22Rv1 (cell line): ENCODE measurements at regions not wholly inside any gene's neighbourhood (a gene's known extent, or its start where the extent isn't known, plus 50 kb on each side); places are given as distances from the start of the nearest gene placed in this dataset.

ENCODE experiments used
- CTCF ChIP-seq: fragments of 450-650 bp; IDR thresholded peaks from 2 replicates; pipeline ENCODE4 v1.5.1; 2017; ENCODE audit warnings: mild to moderate bottlenecking
- ZFX ChIP-seq: fragments of 450-650 bp; IDR thresholded peaks from 2 replicates; pipeline ENCODE4 v1.6.1; 2017; ENCODE audit warnings: antibody characterized with exemption, borderline replicate concordance

- TF ChIP-seq CTCF (no peak), ZFX (no peak)
Measured at GRCh38 chr19:28409859-28410258, 803.1 kb downstream of the UQCRFS1 start.
